ENCODE measurements at regions not wholly inside any gene's neighbourhood (a gene's known extent, or its start where the extent isn't known, plus 50 kb on each side); places are given as distances from the start of the nearest gene placed in this dataset.

- TF ChIP-seq POLR2A (IDR thresholded peaks at IDR 0.05) (no peak), CTCF (IDR thresholded peaks at IDR 0.05) (no peak)
- Histone ChIP-seq H3K4me1 (no peaks in the 10 kb centered on the region), H3K9me3 (no peaks in the 10 kb centered on the region), H3K27me3 (no peaks in the 10 kb centered on the region), H3K4me3 (no peak overlapping the region), H3K27ac (no peak overlapping the region), H3K36me3 (replicated peaks in 1 of 2; ENCODE audit: insufficient read depth in 1 of 2, low read depth in 2 of 2) (no peaks in the 10 kb centered on the region)
- intact Hi-C loops (cut with DNase I) = no loop called here
- DNase-seq (no peak), ATAC-seq (no peak)
- WGBS, 2 donors = 50 to 54% methylated on average over 3 of the region's 3 CpGs
Observed at GRCh38 chr6:145241039-145241438, 494.3 kb downstream of the EPM2A start.

- no peak for ATAC-seq
- no peaks in the 10 kb centered on the region for H3K9me3 ChIP-seq
- H3K4me3 ChIP-seq = no peak overlapping the region
- H3K27ac ChIP-seq = no peak overlapping the region
- H3K27me3 ChIP-seq = no peaks in the 10 kb centered on the region
- TF ChIP-seq CTCF (IDR thresholded peaks at IDR 0.05) (no peak), POLR2A (IDR thresholded peaks at IDR 0.05) (no peak)
- WGBS, 2 donors = 47 to 53% methylated on average over 3 of the region's 3 CpGs
- no peak for DNase-seq
- H3K36me3 ChIP-seq (replicated peaks in 1 of 2; ENCODE audit: insufficient read depth in 1 of 2, low read depth in 2 of 2) = no peaks in the 10 kb centered on the region
- no peaks in the 10 kb centered on the region for H3K4me1 ChIP-seq
- intact Hi-C loops (cut with DNase I) = no loop called here
Observed at GRCh38 chr6:145241721-145242120, 493.6 kb downstream of the EPM2A start.

- H3K4me3 ChIP-seq = no peak overlapping the region
- intact Hi-C loops (cut with DNase I) = no loop called here
- no peaks in the 10 kb centered on the region for H3K27me3 ChIP-seq
- no peak for DNase-seq
- no peaks in the 10 kb centered on the region for H3K4me1 ChIP-seq
- no peak overlapping the region for H3K27ac ChIP-seq
- no peaks in the 10 kb centered on the region for H3K36me3 ChIP-seq (replicated peaks in 1 of 2; ENCODE audit: insufficient read depth in 1 of 2, low read depth in 2 of 2)
- no peak for ATAC-seq
- 72 to 78% methylated on average over 3 of the region's 3 CpGs for WGBS, 2 donors
- no peak for TF ChIP-seq CTCF (IDR thresholded peaks at IDR 0.05)
- TF ChIP-seq POLR2A (IDR thresholded peaks at IDR 0.05) = no peak
- no peaks in the 10 kb centered on the region for H3K9me3 ChIP-seq
Observed at GRCh38 chr6:145244349-145245100, 490.8 kb downstream of the EPM2A start.

- Histone ChIP-seq H3K9me3 (no peaks in the 10 kb centered on the region), H3K27ac (no peak overlapping the region), H3K4me3 (no peak overlapping the region), H3K36me3 (replicated peaks in 1 of 2; ENCODE audit: insufficient read depth in 1 of 2, low read depth in 2 of 2) (no peaks in the 10 kb centered on the region), H3K4me1 (no peaks in the 10 kb centered on the region), H3K27me3 (no peaks in the 10 kb centered on the region)
- no peak for TF ChIP-seq CTCF (IDR thresholded peaks at IDR 0.05)
- no peak for TF ChIP-seq POLR2A (IDR thresholded peaks at IDR 0.05)
- intact Hi-C loops (cut with DNase I) = no loop called here
- ATAC-seq (no peak), DNase-seq (no peak)
- 63 to 72% methylated on average over 3 to 4 of the region's 4 CpGs for WGBS, 2 donors
Observed at GRCh38 chr6:145245119-145245518, 490.2 kb downstream of the EPM2A start.
